T-cell (primary cell): ENCODE measurements at regions not wholly inside any gene's neighbourhood (a gene's known extent, or its start where the extent isn't known, plus 50 kb on each side); places are given as distances from the start of the nearest gene placed in this dataset.
"Not testable (repeated sequence)": the region's sequence is repeated elsewhere in the genome, so short reads cannot be mapped to it uniquely, and the experiment has no call there.

Experiments used
- ATAC-seq, 4 experiments: fragments of 200-7000 bp in 3 of 4; fragments of 150-1000 bp in 1 of 4; cut with Tn5 transposase; replicated peaks in 1 of 4; 1 replicate in 3 of 4; 2 replicates in 1 of 4; pipeline ENCODE4 v1.10.0; 2021; ENCODE audit warnings: moderate library complexity in 3 of 4, mild to moderate bottlenecking in 2 of 4, moderate number of reproducible peaks in 1 of 4
- CTCF ChIA-PET, 2 donors: fragments of 300-600 bp; sonication (Branson Sonifier 250); formaldehyde crosslinking; loops; one replicate each; lab custom pipeline; 2022; ENCODE audit warnings: antibody characterized with exemption in 2 of 2; lab: Charles Lee
- POLR2A ChIA-PET, 2 donors: fragments of 300-600 bp; sonication (Branson Sonifier 250); formaldehyde crosslinking; loops; one replicate each; lab custom pipeline; 2022; ENCODE audit warnings: antibody characterized with exemption in 2 of 2; lab: Charles Lee
- DNase-seq, 35 experiments: peaks; one replicate each; pipeline versions ENCODE4 v3.0.0 to v3.0.0-alpha.2; 2013 to 2023
- H3K27ac ChIP-seq: one replicate; pipeline ENCODE4 v1.5.1; 2013; ENCODE audit warnings: low read length
- H3K27me3 ChIP-seq, 2 experiments: replicated peaks in 1 of 2; 1 replicate in 1 of 2; 2 replicates in 1 of 2; pipeline versions ENCODE4 v1.6.1 to v1.7.0; 2013; ENCODE audit warnings: low read length in 1 of 2, mixed read lengths in 1 of 2; ENCODE audit not compliant: control insufficient read depth in 2 of 2, insufficient read depth in 2 of 2; ENCODE audit errors: extremely low read depth in 1 of 2
- H3K36me3 ChIP-seq, 2 donors: 1 replicate in 1 of 2; 2 replicates in 1 of 2; pipeline versions ENCODE4 v1.6.1 to v1.7.0; 2013; ENCODE audit warnings: low read length in 1 of 2; ENCODE audit not compliant: control insufficient read depth in 2 of 2, insufficient read depth in 1 of 2; ENCODE audit errors: extremely low read depth in 1 of 2
- H3K4me1 ChIP-seq, 2 experiments: 1 replicate in 1 of 2; 2 replicates in 1 of 2; pipeline versions ENCODE4 v1.6.1 to v1.7.0; 2013; ENCODE audit warnings: low read length in 2 of 2, mixed read lengths in 1 of 2; ENCODE audit not compliant: insufficient read depth in 2 of 2, control insufficient read depth in 1 of 2; ENCODE audit errors: extremely low read depth in 1 of 2
- H3K4me3 ChIP-seq, 2 donors: 1 replicate in 1 of 2; 2 replicates in 1 of 2; pipeline versions ENCODE4 v1.5.1 to v1.7.0; 2013; ENCODE audit warnings: mild to moderate bottlenecking in 2 of 2, low read length in 1 of 2, moderate library complexity in 1 of 2; ENCODE audit not compliant: control insufficient read depth in 1 of 2; ENCODE audit errors: extremely low read depth in 1 of 2
- H3K9me3 ChIP-seq: 2 replicates; pipeline ENCODE4 v1.7.0; 2013
- H3K27ac Mint-ChIP-seq, 2 donors: one replicate each; pipeline ENCODE4 v1.8.0; 2020 to 2021; ENCODE audit warnings: mild to moderate bottlenecking in 2 of 2, mixed read lengths in 2 of 2
- H3K27me3 Mint-ChIP-seq, 2 donors: one replicate each; pipeline ENCODE4 v1.8.0; 2021 to 2022; ENCODE audit warnings: mixed read lengths in 2 of 2
- H3K36me3 Mint-ChIP-seq: one replicate; pipeline ENCODE4 v1.8.0; 2021; ENCODE audit warnings: mixed read lengths
- H3K4me1 Mint-ChIP-seq, 3 donors: one replicate each; pipeline ENCODE4 v1.8.0; 2020 to 2022; ENCODE audit warnings: mixed read lengths in 3 of 3, mild to moderate bottlenecking in 1 of 3
- H3K4me3 Mint-ChIP-seq, 3 donors: one replicate each; pipeline ENCODE4 v1.8.0; 2020 to 2022; ENCODE audit warnings: mild to moderate bottlenecking in 3 of 3, mixed read lengths in 3 of 3, moderate library complexity in 3 of 3
- H3K9me3 Mint-ChIP-seq, 3 donors: one replicate each; pipeline ENCODE4 v1.8.0; 2020 to 2022; ENCODE audit warnings: mixed read lengths in 3 of 3
- WGBS: methylation state at CpG from one replicate; pipeline ENCODE4 v1.1.5; 2013; ENCODE audit warnings: missing lambda C conversion rate; ENCODE audit not compliant: insufficient coverage; 5-methylcytosine and 5-hydroxymethylcytosine counted together

GRCh38 chr4:148533851-148534250 lies 91.6 kb upstream of the NR3C2 start:
- H3K4me3 ChIP-seq, H3K27me3 ChIP-seq, H3K36me3 Mint-ChIP-seq, H3K36me3 ChIP-seq, H3K4me1 ChIP-seq, H3K27me3 Mint-ChIP-seq, H3K9me3 ChIP-seq, H3K27ac Mint-ChIP-seq, DNase-seq, ATAC-seq, H3K27ac ChIP-seq, H3K4me1 Mint-ChIP-seq, H3K4me3 Mint-ChIP-seq, CTCF ChIA-PET: not testable (repeated sequence)
- POLR2A ChIA-PET, result interaction anchor here in 1 of 2 donors (0.7 kb wide), 1 partner anchor 417 kb away, joined by 3 read pairs; no protein-coding TSS in a partner anchor
- peaks cover 20 to 42% (median 27%) of the 10 kb centered on the region in 3 donors for H3K9me3 Mint-ChIP-seq
- WGBS, result 80% methylated on average over 1 of the region's 1 CpG

- peaks cover 20 to 42% (median 27%) of the 10 kb centered on the region in 3 donors for H3K9me3 Mint-ChIP-seq
- H3K27me3 ChIP-seq, result no peaks in the 10 kb centered on the region
- H3K27ac ChIP-seq, result no peak overlapping the region
- ChIA-PET CTCF (no interaction called here), POLR2A (no interaction called here)
- H3K36me3 ChIP-seq, result no peaks in the 10 kb centered on the region
- H3K4me1 ChIP-seq, result no peaks in the 10 kb centered on the region
- no peak overlapping the region for H3K4me3 ChIP-seq
- DNase-seq (no peak), ATAC-seq (no peak)
- no peaks in the 10 kb centered on the region for H3K4me1 Mint-ChIP-seq
- H3K27ac Mint-ChIP-seq, result no peak overlapping the region
- H3K9me3 ChIP-seq, result no peaks in the 10 kb centered on the region
- no peaks in the 10 kb centered on the region for H3K27me3 Mint-ChIP-seq
- peaks cover 7% of the 10 kb centered on the region for H3K36me3 Mint-ChIP-seq
- no peak overlapping the region for H3K4me3 Mint-ChIP-seq
These were observed 87.9 kb upstream of the NR3C2 start for GRCh38 chr4:148530114-148530513.

GRCh38 chr4:148527571-148527970 lies 85.4 kb upstream of the NR3C2 start:
- H3K4me3 ChIP-seq, result no peak overlapping the region
- H3K27me3 ChIP-seq, result no peaks in the 10 kb centered on the region
- no peak overlapping the region for H3K27ac ChIP-seq
- Mint-ChIP-seq H3K27ac (no peak overlapping the region), H3K4me3 (no peak overlapping the region), H3K9me3 (peaks cover 3 to 18% (median 6%) of the 10 kb centered on the region in 3 donors), H3K4me1 (no peaks in the 10 kb centered on the region), H3K36me3 (peaks cover 2% of the 10 kb centered on the region), H3K27me3 (no peaks in the 10 kb centered on the region)
- no peaks in the 10 kb centered on the region for H3K9me3 ChIP-seq
- no peaks in the 10 kb centered on the region for H3K36me3 ChIP-seq
- no peak for DNase-seq
- ChIA-PET POLR2A (no interaction called here), CTCF (no interaction called here)
- ATAC-seq, result no peak
- no peaks in the 10 kb centered on the region for H3K4me1 ChIP-seq

- Mint-ChIP-seq H3K4me3 (no peak overlapping the region), H3K27me3 (peaks cover 0 to 3% of the 10 kb centered on the region in 2 donors), H3K27ac (no peak overlapping the region), H3K4me1 (no peaks in the 10 kb centered on the region), H3K36me3 (peaks cover 16% of the 10 kb centered on the region), H3K9me3 (peaks cover 8 to 13% (median 9%) of the 10 kb centered on the region in 3 donors)
- POLR2A ChIA-PET, result interaction anchor here in 1 of 2 donors (0.6 kb wide), 1 partner anchor 701 kb away, joined by 4 read pairs; no protein-coding TSS in a partner anchor
- Histone ChIP-seq H3K4me1 (no peaks in the 10 kb centered on the region), H3K27ac (no peak overlapping the region), H3K4me3 (no peak overlapping the region), H3K36me3 (no peaks in the 10 kb centered on the region), H3K27me3 (peaks cover 0 to 9% of the 10 kb centered on the region in 2 experiments), H3K9me3 (no peaks in the 10 kb centered on the region)
- DNase-seq (no peak), ATAC-seq (no peak)
- no CpG with 5 or more reads among the region's 4 CpGs for WGBS
- CTCF ChIA-PET, result no interaction called here
These were observed 80.8 kb upstream of the NR3C2 start for GRCh38 chr4:148522995-148523394.

- Histone ChIP-seq H3K9me3 (no peaks in the 10 kb centered on the region), H3K27me3 (no peaks in the 10 kb centered on the region), H3K4me1 (no peaks in the 10 kb centered on the region), H3K4me3 (no peak overlapping the region), H3K36me3 (no peaks in the 10 kb centered on the region), H3K27ac (no peak overlapping the region)
- ChIA-PET CTCF (no interaction called here), POLR2A (no interaction called here)
- Mint-ChIP-seq H3K27ac (no peak overlapping the region), H3K9me3 (peaks cover 3 to 22% (median 8%) of the 10 kb centered on the region in 3 donors), H3K4me3 (no peak overlapping the region), H3K4me1 (no peaks in the 10 kb centered on the region), H3K27me3 (peaks cover 0 to 3% of the 10 kb centered on the region in 2 donors), H3K36me3 (peaks cover 13% of the 10 kb centered on the region)
- DNase-seq, result no peak
- WGBS, result no CpG with 5 or more reads among the region's 1 CpG
- ATAC-seq, result no peak
These were observed 73.0 kb upstream of the NR3C2 start for GRCh38 chr4:148515248-148515647.

GRCh38 chr4:148514581-148514980 lies 72.4 kb upstream of the NR3C2 start:
- H3K9me3 Mint-ChIP-seq, result peaks cover 2 to 19% (median 8%) of the 10 kb centered on the region in 3 donors
- ATAC-seq (no peak), DNase-seq (no peak)
- no peak overlapping the region for H3K27ac ChIP-seq
- no peaks in the 10 kb centered on the region for H3K4me1 Mint-ChIP-seq
- peaks cover 0 to 1% of the 10 kb centered on the region in 2 donors for H3K27me3 Mint-ChIP-seq
- H3K27ac Mint-ChIP-seq, result no peak overlapping the region
- CTCF ChIA-PET, result no interaction called here
- H3K36me3 Mint-ChIP-seq, result peaks cover 12% of the 10 kb centered on the region
- H3K36me3 ChIP-seq, result no peaks in the 10 kb centered on the region
- H3K4me3 Mint-ChIP-seq, result no peak overlapping the region
- no peaks in the 10 kb centered on the region for H3K4me1 ChIP-seq
- no peak overlapping the region for H3K4me3 ChIP-seq
- POLR2A ChIA-PET, result no interaction called here
- H3K27me3 ChIP-seq, result no peaks in the 10 kb centered on the region
- no peaks in the 10 kb centered on the region for H3K9me3 ChIP-seq
- no CpG with 5 or more reads among the region's 2 CpGs for WGBS

GRCh38 chr4:148514041-148514440 lies 71.8 kb upstream of the NR3C2 start:
- no CpG with 5 or more reads among the region's 1 CpG for WGBS
- POLR2A ChIA-PET, result no interaction called here

More at GRCh38 chr4:148514041-148514440, 71.8 kb upstream of the NR3C2 start:
- no peak overlapping the region for H3K4me3 Mint-ChIP-seq
- no peaks in the 10 kb centered on the region for H3K9me3 ChIP-seq
- no peak overlapping the region for H3K27ac ChIP-seq
- ATAC-seq, result no peak
- H3K36me3 Mint-ChIP-seq, result peaks cover 9% of the 10 kb centered on the region
- H3K4me1 ChIP-seq, result no peaks in the 10 kb centered on the region
- H3K36me3 ChIP-seq, result no peaks in the 10 kb centered on the region
- no peak overlapping the region for H3K27ac Mint-ChIP-seq
- H3K27me3 Mint-ChIP-seq, result no peaks in the 10 kb centered on the region
- no peaks in the 10 kb centered on the region for H3K27me3 ChIP-seq
- H3K4me3 ChIP-seq, result no peak overlapping the region
- DNase-seq, result no peak
- no peaks in the 10 kb centered on the region for H3K4me1 Mint-ChIP-seq
- CTCF ChIA-PET, result no interaction called here
- H3K9me3 Mint-ChIP-seq, result peaks cover 0 to 14% (median 5%) of the 10 kb centered on the region in 3 donors
